HepG2 (cell line): ENCODE measurements at regions not wholly inside any gene's neighbourhood (a gene's known extent, or its start where the extent isn't known, plus 50 kb on each side); places are given as distances from the start of the nearest gene placed in this dataset.
A peak's percentile ranks its signal among the peaks of the same experiment; 100 is the strongest.
"Not testable (repeated sequence)": the region's sequence is repeated elsewhere in the genome, so short reads cannot be mapped to it uniquely, and the experiment has no call there.

Experiments used
- ATAC-seq: fragments of 200-7000 bp; cut with Tn5 transposase; 3 replicates; pipeline ENCODE4 v1.9.1; 2020; ENCODE audit warnings: mild to moderate bottlenecking, moderate library complexity
- BruUV-seq: library from RNA; stranded (reverse); fragments of 400-500 nt; replicated peaks from 2 replicates; lab custom pipeline; 2021; lab: Mats Ljungman, UMichigan
- CTCF ChIA-PET: fragments of 300-600 bp; formaldehyde crosslinking; extraction: SDS; loops from one replicate; lab custom pipeline; 2021; ENCODE audit warnings: low total read pairs, inconsistent platforms, low intra/inter-chr PET ratio; lab: Yijun Ruan, JAX
- POLR2A ChIA-PET: fragments of 350-600 bp; sonication (Branson Sonifier 250); formaldehyde crosslinking; loops from one replicate; lab custom pipeline; 2020; ENCODE audit warnings: antibody characterized with exemption, inconsistent platforms; lab: Yijun Ruan, JAX
- DNase-seq: peaks from one replicate; pipeline ENCODE4 v3.0.0-alpha.2; 2015; ENCODE audit warnings: low spot score
- FAIRE-seq: peaks from 3 replicates; lab custom pipeline; 2011; peaks lifted over from hg19 to GRCh38; lab: Jason Lieb, UNC
- H2AFZ ChIP-seq: one replicate; pipeline ENCODE4 v1.6.1; 2011; ENCODE audit warnings: low read length, inconsistent platforms
- H3K27ac ChIP-seq: fragments of 300-600 bp; 3 replicates; pipeline ENCODE4 v1.8.0; 2011; ENCODE audit warnings: mixed run types, mild to moderate bottlenecking, mixed read lengths, low read length, inconsistent platforms; ENCODE audit not compliant: insufficient read depth; ENCODE audit errors: extremely low read length
- H3K27me3 ChIP-seq, 2 experiments: fragments of 200-600 bp in 1 of 2; 2 replicates in 1 of 2; 3 replicates in 1 of 2; pipeline versions ENCODE4 v1.6.0 to v1.8.0; 2011; ENCODE audit warnings: low read length in 2 of 2, mild to moderate bottlenecking in 2 of 2, moderate library complexity in 2 of 2, inconsistent platforms in 1 of 2; ENCODE audit not compliant: insufficient read depth in 2 of 2, control insufficient read depth in 1 of 2
- H3K36me3 ChIP-seq, 2 experiments: fragments of 200-600 bp in 1 of 2; replicated peaks in 1 of 2; 2 replicates in 1 of 2; 3 replicates in 1 of 2; pipeline versions ENCODE4 v1.5.1 to v1.8.0; 2011; ENCODE audit warnings: low read length in 2 of 2, inconsistent platforms in 1 of 2; ENCODE audit not compliant: insufficient read depth in 2 of 2, control insufficient read depth in 1 of 2
- H3K4me1 ChIP-seq: 2 replicates; pipeline ENCODE4 v1.5.1; 2012; ENCODE audit warnings: low read length, inconsistent platforms; ENCODE audit not compliant: insufficient read depth
- H3K4me2 ChIP-seq: 2 replicates; pipeline ENCODE4 v1.6.0; 2011; ENCODE audit warnings: low read depth, low read length, inconsistent platforms
- H3K4me3 ChIP-seq, 3 experiments: fragments of 200-600 bp in 1 of 3; sonication (generic), shearing (Covaris generic) in 1 of 3; replicated peaks in 1 of 3; 2 replicates each; pipeline ENCODE4 v1.5.1; 2011 to 2016; ENCODE audit warnings: low read length in 3 of 3, inconsistent platforms in 2 of 3, low read depth in 2 of 3, mild to moderate bottlenecking in 2 of 3, control low read depth in 1 of 3, mixed read lengths in 1 of 3; ENCODE audit not compliant: insufficient read depth in 1 of 3
- H3K79me2 ChIP-seq: one replicate; pipeline ENCODE4 v1.6.1; 2011; ENCODE audit warnings: low read length, inconsistent platforms; ENCODE audit not compliant: insufficient read depth
- H3K9ac ChIP-seq: 2 replicates; pipeline ENCODE4 v1.6.0; 2011; ENCODE audit warnings: mild to moderate bottlenecking, low read depth, low read length, inconsistent platforms; ENCODE audit not compliant: insufficient read depth
- H3K9me3 ChIP-seq: 2 replicates; pipeline ENCODE4 v1.5.1; 2012; ENCODE audit warnings: mild to moderate bottlenecking, low read length
- H4K20me1 ChIP-seq: 2 replicates; pipeline ENCODE4 v1.6.0; 2011; ENCODE audit warnings: inconsistent platforms, mild to moderate bottlenecking, low read length, moderate library complexity; ENCODE audit not compliant: insufficient read depth
- FOSL2 ChIP-seq: sonication (generic); formaldehyde crosslinking; IDR thresholded peaks from 2 replicates; pipeline ENCODE4 v1.4.0; 2020; ENCODE audit warnings: missing genetic modification reagents
- KDM6A ChIP-seq: IDR thresholded peaks from 2 replicates; pipeline ENCODE4 v1.6.1; 2016; ENCODE audit warnings: low read depth
- WGBS: methylation state at CpG from one replicate; pipeline ENCODE4 v1.1.6; 2017; ENCODE audit warnings: low lambda C conversion rate; 5-methylcytosine and 5-hydroxymethylcytosine counted together
- in situ Hi-C: cut with HindIII; loops from 2 replicates; pipeline ENCODE4 v1.10.0; 2017; ENCODE audit warnings: low pct_unique_long_range_greater_than_20kb; ENCODE audit not compliant: extremely low pct_ligation_motif_present
- intact Hi-C: fragments of 100-400 bp; cut with micrococcal nuclease; formaldehyde crosslinking; loops from one replicate; pipeline ENCODE4 v1.10.0; 2022; ENCODE audit not compliant: unreplicated experiment
- TF ChIP-seq, protein P1 (sequence below): sonication (generic); formaldehyde crosslinking; IDR thresholded peaks from 2 replicates; pipeline ENCODE4 v1.5.1; 2020; ENCODE audit warnings: mild to moderate bottlenecking, missing genetic modification reagents, moderate library complexity
- TF ChIP-seq, protein P2 (sequence below): sonication (generic); formaldehyde crosslinking; IDR thresholded peaks from 2 replicates; pipeline ENCODE4 v1.4.0; 2020; ENCODE audit warnings: missing genetic modification reagents, borderline replicate concordance

DNA sequence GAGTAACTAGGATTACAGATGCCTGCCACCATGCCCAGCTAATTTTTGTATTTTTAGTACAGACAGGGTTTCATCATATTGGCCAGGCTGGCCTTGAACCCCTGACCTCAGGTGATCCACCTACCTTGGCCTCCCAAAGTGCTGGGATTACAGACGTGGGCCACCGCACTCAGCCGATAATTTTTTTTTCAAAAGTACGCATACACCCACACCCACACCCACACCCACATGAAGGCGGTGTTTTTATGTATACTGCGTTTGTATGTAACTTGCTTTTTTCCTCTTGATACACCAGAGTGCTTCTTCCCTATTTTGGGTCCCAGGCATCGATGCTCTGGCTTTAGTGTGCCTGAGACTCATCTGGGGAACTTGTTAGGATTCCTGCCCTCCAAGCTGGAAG is 2932.3 kb downstream of the RPIA start:
- H3K4me1 ChIP-seq, CTCF ChIA-PET, H3K4me2 ChIP-seq, H2AFZ ChIP-seq, H3K9ac ChIP-seq, intact Hi-C loops, in situ Hi-C loops, POLR2A ChIA-PET, FAIRE-seq, H4K20me1 ChIP-seq, DNase-seq, H3K36me3 ChIP-seq, H3K4me3 ChIP-seq, ATAC-seq, H3K27me3 ChIP-seq, H3K9me3 ChIP-seq, H3K27ac ChIP-seq, H3K79me2 ChIP-seq, BruUV-seq: not testable (repeated sequence)
- 62% methylated on average over 7 of the region's 7 CpGs for whole genome bisulfite sequencing

DNA sequence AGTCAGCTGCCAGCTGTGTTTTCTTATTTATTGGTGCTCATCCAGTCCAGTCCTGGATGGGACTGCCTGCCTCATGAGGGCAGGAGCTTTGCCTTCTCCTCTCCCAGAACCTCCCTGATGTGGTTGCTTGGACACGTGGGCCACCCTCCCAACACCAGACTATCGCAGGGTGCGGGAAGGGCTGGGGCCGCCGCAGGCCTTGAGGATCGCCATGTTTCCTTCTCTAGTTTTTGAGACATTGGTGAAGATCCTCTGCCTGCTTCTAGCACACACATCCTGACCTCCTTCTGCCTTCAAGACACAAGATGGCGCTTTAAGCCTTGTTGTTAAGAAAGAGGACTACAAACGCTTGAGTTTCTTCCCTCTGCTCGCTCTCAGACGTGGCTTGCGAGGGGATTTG is 2937.0 kb downstream of the RPIA start:
- in situ Hi-C loops, H3K27ac ChIP-seq, ATAC-seq, BruUV-seq, DNase-seq, H2AFZ ChIP-seq, POLR2A ChIA-PET, H3K4me1 ChIP-seq, H3K79me2 ChIP-seq, H3K9me3 ChIP-seq, intact Hi-C loops, H4K20me1 ChIP-seq, CTCF ChIA-PET, H3K4me3 ChIP-seq, H3K27me3 ChIP-seq, H3K36me3 ChIP-seq, H3K4me2 ChIP-seq, H3K9ac ChIP-seq: not testable (repeated sequence)
- 61% methylated on average over 7 of the region's 11 CpGs for WGBS
- peak; percentile 40 for FAIRE-seq

DNA sequence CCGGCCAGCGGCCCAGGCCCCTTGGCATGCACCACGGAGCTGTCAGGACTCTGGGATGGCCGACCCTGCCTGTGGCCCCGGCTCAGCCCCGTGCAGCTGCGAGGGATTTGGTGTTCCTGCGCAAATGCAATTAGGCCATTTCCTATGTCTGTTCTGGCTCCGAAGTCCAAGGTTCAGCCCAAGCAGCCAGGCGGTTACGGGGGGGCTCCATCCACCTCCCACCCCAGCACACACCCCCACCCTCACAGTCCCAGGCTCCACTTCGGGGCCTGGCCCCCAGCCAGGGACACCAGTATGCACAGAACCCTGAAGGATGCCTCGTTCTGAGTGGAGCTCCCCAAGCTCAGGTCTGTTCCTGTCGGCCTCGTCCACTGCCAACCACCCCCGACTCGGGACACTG is 2965.7 kb downstream of the RPIA start:
- DNase-seq (peak; percentile 76), FAIRE-seq (peak; percentile 72)
- CTCF ChIA-PET, in situ Hi-C loops, H3K79me2 ChIP-seq, H2AFZ ChIP-seq, H3K9me3 ChIP-seq, H4K20me1 ChIP-seq, ATAC-seq, BruUV-seq, H3K36me3 ChIP-seq, POLR2A ChIA-PET, H3K9ac ChIP-seq, intact Hi-C loops, H3K4me1 ChIP-seq, H3K27me3 ChIP-seq: not testable (repeated sequence)
- peak overlapping the region; percentile 39 for H3K4me2 ChIP-seq
- peak overlapping the region in 2 of 3 experiments; percentile 45 to 50; a peak in 3 of 6 replicates for H3K4me3 ChIP-seq
- peak overlapping the region; percentile 49 for H3K27ac ChIP-seq
- WGBS = 0% methylated on average over 6 of the region's 17 CpGs
- TF ChIP-seq FOSL2 (CRISPR knock-in tag) (peak; percentile 65; the same call in 1 of the 2 replicates), KDM6A (CRISPR knock-in tag) (0 out of 2 replicates have a peak, but pooled peaks have one; percentile 36)
- TF ChIP-seq, protein P1, sequence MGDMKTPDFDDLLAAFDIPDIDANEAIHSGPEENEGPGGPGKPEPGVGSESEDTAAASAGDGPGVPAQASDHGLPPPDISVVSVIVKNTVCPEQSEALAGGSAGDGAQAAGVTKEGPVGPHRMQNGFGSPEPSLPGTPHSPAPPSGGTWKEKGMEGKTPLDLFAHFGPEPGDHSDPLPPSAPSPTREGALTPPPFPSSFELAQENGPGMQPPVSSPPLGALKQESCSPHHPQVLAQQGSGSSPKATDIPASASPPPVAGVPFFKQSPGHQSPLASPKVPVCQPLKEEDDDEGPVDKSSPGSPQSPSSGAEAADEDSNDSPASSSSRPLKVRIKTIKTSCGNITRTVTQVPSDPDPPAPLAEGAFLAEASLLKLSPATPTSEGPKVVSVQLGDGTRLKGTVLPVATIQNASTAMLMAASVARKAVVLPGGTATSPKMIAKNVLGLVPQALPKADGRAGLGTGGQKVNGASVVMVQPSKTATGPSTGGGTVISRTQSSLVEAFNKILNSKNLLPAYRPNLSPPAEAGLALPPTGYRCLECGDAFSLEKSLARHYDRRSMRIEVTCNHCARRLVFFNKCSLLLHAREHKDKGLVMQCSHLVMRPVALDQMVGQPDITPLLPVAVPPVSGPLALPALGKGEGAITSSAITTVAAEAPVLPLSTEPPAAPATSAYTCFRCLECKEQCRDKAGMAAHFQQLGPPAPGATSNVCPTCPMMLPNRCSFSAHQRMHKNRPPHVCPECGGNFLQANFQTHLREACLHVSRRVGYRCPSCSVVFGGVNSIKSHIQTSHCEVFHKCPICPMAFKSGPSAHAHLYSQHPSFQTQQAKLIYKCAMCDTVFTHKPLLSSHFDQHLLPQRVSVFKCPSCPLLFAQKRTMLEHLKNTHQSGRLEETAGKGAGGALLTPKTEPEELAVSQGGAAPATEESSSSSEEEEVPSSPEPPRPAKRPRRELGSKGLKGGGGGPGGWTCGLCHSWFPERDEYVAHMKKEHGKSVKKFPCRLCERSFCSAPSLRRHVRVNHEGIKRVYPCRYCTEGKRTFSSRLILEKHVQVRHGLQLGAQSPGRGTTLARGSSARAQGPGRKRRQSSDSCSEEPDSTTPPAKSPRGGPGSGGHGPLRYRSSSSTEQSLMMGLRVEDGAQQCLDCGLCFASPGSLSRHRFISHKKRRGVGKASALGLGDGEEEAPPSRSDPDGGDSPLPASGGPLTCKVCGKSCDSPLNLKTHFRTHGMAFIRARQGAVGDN (CRISPR knock-in tag) = peak; percentile 13; the same call in 1 of the 2 replicates
- TF ChIP-seq, protein P2, sequence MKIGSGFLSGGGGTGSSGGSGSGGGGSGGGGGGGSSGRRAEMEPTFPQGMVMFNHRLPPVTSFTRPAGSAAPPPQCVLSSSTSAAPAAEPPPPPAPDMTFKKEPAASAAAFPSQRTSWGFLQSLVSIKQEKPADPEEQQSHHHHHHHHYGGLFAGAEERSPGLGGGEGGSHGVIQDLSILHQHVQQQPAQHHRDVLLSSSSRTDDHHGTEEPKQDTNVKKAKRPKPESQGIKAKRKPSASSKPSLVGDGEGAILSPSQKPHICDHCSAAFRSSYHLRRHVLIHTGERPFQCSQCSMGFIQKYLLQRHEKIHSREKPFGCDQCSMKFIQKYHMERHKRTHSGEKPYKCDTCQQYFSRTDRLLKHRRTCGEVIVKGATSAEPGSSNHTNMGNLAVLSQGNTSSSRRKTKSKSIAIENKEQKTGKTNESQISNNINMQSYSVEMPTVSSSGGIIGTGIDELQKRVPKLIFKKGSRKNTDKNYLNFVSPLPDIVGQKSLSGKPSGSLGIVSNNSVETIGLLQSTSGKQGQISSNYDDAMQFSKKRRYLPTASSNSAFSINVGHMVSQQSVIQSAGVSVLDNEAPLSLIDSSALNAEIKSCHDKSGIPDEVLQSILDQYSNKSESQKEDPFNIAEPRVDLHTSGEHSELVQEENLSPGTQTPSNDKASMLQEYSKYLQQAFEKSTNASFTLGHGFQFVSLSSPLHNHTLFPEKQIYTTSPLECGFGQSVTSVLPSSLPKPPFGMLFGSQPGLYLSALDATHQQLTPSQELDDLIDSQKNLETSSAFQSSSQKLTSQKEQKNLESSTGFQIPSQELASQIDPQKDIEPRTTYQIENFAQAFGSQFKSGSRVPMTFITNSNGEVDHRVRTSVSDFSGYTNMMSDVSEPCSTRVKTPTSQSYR (CRISPR knock-in tag) = 0 out of 2 replicates have a peak, but pooled peaks have one; percentile 22
